ENCODE measurements at regions not wholly inside any gene's neighbourhood (a gene's known extent, or its start where the extent isn't known, plus 50 kb on each side); places are given as distances from the start of the nearest gene placed in this dataset.

GRCh38 chr1:222105393-222105737 lies 363.5 kb upstream of the DUSP10 start:
- DNase-seq (ENCODE audit: low read depth) = no peak

DNA sequence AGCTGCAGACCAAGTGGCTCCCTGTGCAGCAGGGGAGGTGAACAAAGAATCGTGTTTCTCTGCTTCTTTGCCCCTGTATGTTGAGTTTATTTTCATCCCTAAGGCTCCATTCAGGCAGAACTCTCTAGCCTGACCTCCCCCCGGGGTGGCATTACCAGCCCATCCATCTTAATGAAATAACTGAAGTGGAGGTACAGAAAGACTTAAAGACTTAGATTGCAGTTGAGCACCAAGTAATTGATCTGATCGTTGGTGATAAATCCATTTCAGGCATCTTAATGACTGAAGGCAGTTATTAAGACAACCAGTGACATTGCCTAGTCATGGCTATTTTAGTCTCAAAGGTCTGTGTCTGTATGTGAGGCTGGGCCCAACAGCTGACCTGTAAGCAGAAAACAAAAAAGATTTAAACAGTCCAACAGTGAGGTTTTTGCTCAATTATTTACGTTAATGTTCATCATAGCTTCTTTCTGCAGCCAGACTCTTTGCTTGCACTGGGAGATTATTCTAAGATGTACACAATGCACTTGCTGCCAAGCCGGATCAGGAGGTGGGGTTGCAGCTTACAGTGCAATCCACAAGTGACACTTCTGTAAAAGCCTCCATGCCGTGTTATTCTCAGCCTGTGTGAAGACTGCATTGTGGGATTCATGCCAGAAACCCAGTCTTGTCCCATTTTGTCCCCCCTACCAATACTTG lies 363.0 kb upstream of the DUSP10 start:
- DNase-seq (ENCODE audit: low read depth) = no peak

GRCh38 chr1:222104097-222104496 lies 362.2 kb upstream of the DUSP10 start:
- DNase-seq (ENCODE audit: low read depth) = no peak

- no peak for DNase-seq (ENCODE audit: low read depth)
These were observed 357.9 kb upstream of the DUSP10 start for GRCh38 chr1:222099746-222100145.

DNA sequence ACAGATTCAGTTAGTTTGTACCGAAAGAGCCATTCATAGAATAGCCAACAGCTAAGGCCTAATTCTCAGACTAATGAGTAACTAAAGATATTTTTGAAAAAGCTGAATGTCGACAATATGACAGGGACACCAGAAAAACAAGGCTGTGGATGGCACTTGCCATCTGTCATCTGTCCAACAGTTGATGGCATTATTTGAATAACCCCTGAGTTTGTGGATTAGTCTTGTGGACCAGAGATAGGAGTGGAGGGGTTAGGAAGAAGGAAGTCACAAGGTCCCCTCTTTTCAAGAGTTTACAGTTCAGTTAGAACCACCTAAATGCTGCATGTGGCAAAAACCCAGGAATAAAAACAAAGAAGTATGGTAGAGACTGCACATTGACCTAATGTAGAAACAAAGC lies 356.5 kb upstream of the DUSP10 start:
- no peak for DNase-seq (ENCODE audit: low read depth)

DNA sequence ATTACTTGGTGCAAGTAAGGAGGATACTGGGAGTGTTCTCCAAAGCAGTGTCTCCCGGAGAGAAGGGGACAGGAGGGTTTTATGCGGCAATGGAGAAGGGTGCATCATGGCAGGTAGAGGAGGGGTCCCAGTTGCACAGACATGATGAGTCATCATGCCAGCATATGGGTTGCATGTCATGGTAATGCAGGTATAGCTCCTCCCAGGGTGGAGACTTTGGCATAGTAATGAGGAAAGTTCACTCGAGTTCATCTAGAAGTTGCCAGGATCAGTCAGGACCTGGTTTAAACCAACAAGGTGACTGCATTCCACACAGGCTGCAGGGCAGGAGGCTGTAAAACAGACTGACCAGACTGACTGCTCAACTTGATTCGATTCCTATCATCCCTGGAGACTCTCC lies 355.7 kb upstream of the DUSP10 start:
- peak; percentile 71 for DNase-seq (ENCODE audit: low read depth)

GRCh38 chr1:222096883-222097282 lies 355.0 kb upstream of the DUSP10 start:
- peak; percentile 36 for DNase-seq (ENCODE audit: low read depth)

DNA sequence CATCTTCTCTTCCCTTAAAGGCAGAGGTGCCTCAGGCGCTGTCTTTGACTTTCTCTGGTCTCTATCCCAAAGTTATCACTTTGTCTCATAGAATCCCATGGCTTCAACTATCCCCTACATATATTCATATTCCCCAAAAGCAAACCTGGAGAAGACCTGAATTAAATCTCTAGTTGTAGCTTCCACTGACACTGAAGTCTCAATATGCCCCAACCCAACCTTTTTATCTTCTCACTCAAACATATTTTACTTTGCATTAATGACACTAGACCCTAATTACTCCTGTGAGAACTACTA lies 354.5 kb upstream of the DUSP10 start:
- no peak for DNase-seq (ENCODE audit: low read depth)

- DNase-seq (ENCODE audit: low read depth) = no peak
These were observed 354.0 kb upstream of the DUSP10 start for GRCh38 chr1:222095606-222096475.

- DNase-seq (ENCODE audit: low read depth) = peak; percentile 26
These were observed 351.6 kb upstream of the DUSP10 start for GRCh38 chr1:222093518-222093917.

DNA sequence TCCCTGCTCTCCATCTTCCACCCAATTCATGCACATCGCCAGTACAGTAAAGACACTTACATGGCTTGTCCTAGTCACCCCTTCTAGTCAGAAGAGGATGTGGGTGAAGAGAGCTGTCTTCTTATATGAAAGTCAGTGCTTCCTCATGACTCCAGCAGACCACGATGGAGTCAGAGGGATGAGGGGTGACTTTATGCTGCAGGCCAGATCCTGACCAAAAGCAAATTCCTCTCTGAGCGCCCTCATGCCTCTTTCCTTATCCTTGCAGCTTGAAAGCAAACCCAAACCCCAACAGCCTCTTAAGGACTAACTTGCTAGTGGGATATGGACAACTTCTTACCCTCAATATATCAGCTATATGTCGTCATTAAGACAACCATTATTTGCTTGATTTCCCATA lies 348.2 kb upstream of the DUSP10 start:
- DNase-seq (ENCODE audit: low read depth) = no peak

GRCh38 chr1:222087221-222087920 lies 345.5 kb upstream of the DUSP10 start:
- DNase-seq (ENCODE audit: low read depth) = peak; percentile 90

GRCh38 chr1:222084996-222085395 lies 343.1 kb upstream of the DUSP10 start:
- DNase-seq (ENCODE audit: low read depth) = peak; percentile 84

DNA sequence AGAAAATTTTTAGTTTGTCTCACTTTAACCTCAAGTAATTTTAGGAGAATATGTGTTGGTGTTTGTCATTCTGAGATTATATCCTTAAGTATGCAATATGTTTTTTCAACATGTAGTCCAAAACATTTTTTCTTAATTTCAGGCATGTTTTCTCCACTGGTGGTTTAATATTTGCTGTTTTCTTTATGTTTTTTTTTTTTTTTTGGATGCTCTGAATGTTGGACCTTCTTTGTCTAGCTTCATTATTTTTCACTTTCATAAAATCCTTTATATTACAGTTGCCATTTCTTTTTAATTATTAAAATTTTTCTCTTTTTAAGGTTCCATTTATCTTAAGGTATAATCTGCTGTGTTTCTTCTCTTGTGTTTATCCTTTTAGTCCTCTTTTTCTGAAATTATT lies 342.2 kb upstream of the DUSP10 start:
- DNase-seq (ENCODE audit: low read depth) = no peak

- DNase-seq (ENCODE audit: low read depth) = no peak
These were observed 340.0 kb upstream of the DUSP10 start for GRCh38 chr1:222081859-222082258.

DNA sequence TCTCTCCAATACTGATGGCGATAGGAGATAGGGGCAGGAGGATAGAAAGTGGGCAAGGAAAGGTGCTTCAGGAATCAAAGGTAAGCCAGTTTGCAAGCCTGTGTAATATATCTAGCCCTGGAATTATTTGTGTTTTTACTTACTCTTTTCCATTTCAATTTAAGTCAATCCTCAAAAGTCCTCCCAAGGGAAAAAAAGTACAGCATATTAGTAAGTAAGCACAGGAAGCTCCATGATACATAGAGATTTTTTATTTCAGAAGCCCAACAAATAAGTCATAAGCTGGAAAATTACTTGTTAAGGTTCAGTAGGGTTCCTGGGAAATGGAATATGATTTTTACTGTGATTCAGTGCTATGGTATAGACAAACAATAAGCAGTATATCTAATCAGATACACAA lies 337.7 kb upstream of the DUSP10 start:
- no peak for DNase-seq (ENCODE audit: low read depth)

DNA sequence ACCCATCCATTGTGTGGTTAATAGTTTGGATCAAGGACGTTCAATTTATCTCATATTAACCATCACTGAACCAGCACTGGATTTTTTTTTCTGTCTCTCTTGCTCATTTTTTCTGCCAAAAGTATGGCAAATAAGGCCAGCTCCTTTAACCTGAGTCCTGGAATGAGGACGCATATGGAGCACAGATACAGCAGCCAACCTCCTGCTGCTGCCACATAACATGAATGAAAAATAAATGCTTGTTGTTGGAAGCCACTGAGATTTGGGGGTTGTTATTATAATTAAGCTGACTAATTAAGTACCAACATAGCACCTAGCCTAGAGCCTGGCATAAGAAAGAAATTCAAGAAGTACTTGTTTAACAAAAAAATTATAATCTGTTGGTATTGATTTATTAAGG lies 335.3 kb upstream of the DUSP10 start:
- DNase-seq (ENCODE audit: low read depth) = no peak

GRCh38 chr1:222074317-222074716 lies 332.4 kb upstream of the DUSP10 start:
- no peak for DNase-seq (ENCODE audit: low read depth)

- peak; percentile 82 for DNase-seq (ENCODE audit: low read depth)
These were observed 331.6 kb upstream of the DUSP10 start for GRCh38 chr1:222073307-222073995.

- no peak for DNase-seq (ENCODE audit: low read depth)
These were observed 329.5 kb upstream of the DUSP10 start for GRCh38 chr1:222071387-222071786.

DNA sequence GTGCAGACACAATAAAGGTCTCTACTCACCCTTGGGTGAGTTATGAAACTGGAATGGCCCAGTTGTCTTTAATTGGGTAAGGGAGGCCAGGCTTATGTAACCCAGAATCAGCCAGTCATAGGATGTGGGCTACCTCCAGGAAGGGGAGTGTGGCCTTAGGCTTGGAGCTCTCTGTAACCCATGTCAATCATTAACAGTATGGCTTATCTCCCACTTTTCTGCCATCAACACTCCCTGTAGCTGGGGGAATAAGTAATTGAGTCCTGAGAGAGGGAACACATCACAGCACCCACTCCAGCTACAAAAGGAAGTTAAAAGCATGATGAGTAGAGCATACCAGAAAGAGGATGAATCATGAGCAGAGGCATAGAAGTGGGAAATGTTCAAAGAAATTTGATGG lies 327.0 kb upstream of the DUSP10 start:
- DNase-seq (ENCODE audit: low read depth) = peak; percentile 100

DNA sequence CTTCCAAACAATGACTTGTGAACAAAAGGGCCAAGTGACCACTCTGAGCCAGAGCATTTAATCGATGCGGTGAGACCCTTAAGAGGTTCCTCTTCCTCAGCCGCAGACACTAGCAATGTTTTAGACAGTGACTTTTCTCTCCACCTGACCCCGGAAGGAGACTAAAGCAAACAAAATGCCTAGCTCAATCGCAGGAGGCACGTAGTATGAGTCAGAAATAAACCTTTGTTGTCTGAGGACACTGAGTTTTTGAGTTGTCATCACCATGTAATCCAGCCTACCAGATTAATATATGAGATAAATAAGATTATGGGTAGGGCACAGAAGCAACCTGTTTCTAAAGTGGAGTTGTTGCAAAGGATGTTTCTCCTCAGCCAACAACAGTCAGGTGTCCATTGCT lies 326.2 kb upstream of the DUSP10 start:
- no peak for DNase-seq (ENCODE audit: low read depth)

Data from renal cortical epithelial cell (primary cell).